PFSK-1 (cell line): ENCODE measurements at regions not wholly inside any gene's neighbourhood (a gene's known extent, or its start where the extent isn't known, plus 50 kb on each side); places are given as distances from the start of the nearest gene placed in this dataset.

ENCODE experiments used
- FOXP2 ChIP-seq: optimal IDR thresholded peaks from 2 replicates; pipeline ENCODE3; 2011; ENCODE audit warnings: borderline replicate concordance, control low read depth, inconsistent platforms; ENCODE audit not compliant: insufficient read depth; ENCODE audit errors: extremely low read length, extremely low read depth
- POLR2AphosphoS5 ChIP-seq: IDR thresholded peaks from 2 replicates; pipeline ENCODE4 v1.6.1; 2012; ENCODE audit warnings: low read depth, mild to moderate bottlenecking, control low read depth, low read length, moderate library complexity
- SIN3A ChIP-seq: IDR thresholded peaks from 2 replicates; pipeline ENCODE4 v1.6.1; 2012; ENCODE audit warnings: mild to moderate bottlenecking, low read length, moderate library complexity, borderline replicate concordance; ENCODE audit not compliant: insufficient read depth
- TAF1 ChIP-seq: IDR thresholded peaks from 2 replicates; pipeline ENCODE4 v1.6.1; 2012; ENCODE audit warnings: low read length, control low read depth, borderline replicate concordance; ENCODE audit not compliant: insufficient read depth
- TF ChIP-seq, protein P1 (sequence below), 2 experiments: IDR thresholded peaks; 2 replicates each; pipeline versions ENCODE4 v1.6.1 to v1.8.0; 2011 to 2012; ENCODE audit warnings: low read depth in 2 of 2, low read length in 2 of 2, control low read depth in 1 of 2, inconsistent platforms in 1 of 2, mild to moderate bottlenecking in 1 of 2, moderate library complexity in 1 of 2; ENCODE audit not compliant: insufficient read depth in 1 of 2

DNA sequence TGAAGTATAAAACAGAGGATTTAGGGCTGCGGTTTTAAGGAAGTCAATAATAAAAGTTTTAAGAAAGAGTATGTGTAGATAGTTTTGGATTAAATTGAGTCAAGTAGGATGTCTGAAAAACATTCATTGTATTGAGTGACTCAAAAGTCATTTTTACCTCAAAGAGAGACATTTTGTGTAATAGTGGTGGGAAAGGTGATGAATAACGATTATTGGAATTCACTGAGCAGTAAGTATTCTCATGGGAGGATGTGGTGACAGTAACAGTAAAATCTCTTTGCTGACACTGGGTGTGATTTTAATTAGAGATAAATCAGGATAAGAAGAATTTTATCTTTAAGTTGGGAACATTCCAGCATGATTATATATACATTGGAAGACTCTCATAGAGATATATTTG, 233.6 kb downstream of the PDHA2 start:
- no peak for TF ChIP-seq SIN3A
- TF ChIP-seq, protein P1, sequence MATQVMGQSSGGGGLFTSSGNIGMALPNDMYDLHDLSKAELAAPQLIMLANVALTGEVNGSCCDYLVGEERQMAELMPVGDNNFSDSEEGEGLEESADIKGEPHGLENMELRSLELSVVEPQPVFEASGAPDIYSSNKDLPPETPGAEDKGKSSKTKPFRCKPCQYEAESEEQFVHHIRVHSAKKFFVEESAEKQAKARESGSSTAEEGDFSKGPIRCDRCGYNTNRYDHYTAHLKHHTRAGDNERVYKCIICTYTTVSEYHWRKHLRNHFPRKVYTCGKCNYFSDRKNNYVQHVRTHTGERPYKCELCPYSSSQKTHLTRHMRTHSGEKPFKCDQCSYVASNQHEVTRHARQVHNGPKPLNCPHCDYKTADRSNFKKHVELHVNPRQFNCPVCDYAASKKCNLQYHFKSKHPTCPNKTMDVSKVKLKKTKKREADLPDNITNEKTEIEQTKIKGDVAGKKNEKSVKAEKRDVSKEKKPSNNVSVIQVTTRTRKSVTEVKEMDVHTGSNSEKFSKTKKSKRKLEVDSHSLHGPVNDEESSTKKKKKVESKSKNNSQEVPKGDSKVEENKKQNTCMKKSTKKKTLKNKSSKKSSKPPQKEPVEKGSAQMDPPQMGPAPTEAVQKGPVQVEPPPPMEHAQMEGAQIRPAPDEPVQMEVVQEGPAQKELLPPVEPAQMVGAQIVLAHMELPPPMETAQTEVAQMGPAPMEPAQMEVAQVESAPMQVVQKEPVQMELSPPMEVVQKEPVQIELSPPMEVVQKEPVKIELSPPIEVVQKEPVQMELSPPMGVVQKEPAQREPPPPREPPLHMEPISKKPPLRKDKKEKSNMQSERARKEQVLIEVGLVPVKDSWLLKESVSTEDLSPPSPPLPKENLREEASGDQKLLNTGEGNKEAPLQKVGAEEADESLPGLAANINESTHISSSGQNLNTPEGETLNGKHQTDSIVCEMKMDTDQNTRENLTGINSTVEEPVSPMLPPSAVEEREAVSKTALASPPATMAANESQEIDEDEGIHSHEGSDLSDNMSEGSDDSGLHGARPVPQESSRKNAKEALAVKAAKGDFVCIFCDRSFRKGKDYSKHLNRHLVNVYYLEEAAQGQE (IDR thresholded peaks at IDR 0.05; ENCODE audit: insufficient read depth in 1 of 2, low read depth in 2 of 2, low read length in 2 of 2), result no peak

DNA sequence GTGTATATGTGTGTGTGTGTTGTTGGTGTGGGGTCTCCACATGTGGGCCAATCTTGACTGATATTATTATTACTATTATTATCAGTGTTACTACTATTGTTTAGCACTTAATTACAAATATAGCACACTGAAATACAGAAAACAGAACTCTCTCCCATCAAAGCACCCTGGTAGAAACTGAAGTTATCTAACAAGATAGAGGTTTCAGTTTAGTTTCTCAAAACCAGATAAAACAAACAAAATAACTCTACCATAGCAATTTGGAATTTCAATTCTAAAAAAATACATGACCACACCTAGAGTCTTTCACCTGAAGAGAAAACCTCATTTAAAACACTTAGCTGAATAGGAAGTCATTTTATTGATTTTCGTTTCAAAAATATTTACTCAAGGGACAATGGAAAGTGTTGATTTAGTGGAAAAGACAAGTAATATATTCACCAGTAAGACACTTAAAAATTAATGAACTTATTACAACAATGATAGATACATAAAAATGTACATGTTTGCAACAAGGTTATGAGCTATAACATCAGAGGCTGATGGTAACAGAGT, 252.3 kb downstream of the PDHA2 start:
- no peak for TF ChIP-seq SIN3A
- TF ChIP-seq, protein P1 (IDR thresholded peaks at IDR 0.05; ENCODE audit: insufficient read depth in 1 of 2, low read depth in 2 of 2, low read length in 2 of 2), result no peak
- TF ChIP-seq POLR2AphosphoS5, result no peak
- no peak for TF ChIP-seq FOXP2
- TF ChIP-seq TAF1, result no peak

DNA sequence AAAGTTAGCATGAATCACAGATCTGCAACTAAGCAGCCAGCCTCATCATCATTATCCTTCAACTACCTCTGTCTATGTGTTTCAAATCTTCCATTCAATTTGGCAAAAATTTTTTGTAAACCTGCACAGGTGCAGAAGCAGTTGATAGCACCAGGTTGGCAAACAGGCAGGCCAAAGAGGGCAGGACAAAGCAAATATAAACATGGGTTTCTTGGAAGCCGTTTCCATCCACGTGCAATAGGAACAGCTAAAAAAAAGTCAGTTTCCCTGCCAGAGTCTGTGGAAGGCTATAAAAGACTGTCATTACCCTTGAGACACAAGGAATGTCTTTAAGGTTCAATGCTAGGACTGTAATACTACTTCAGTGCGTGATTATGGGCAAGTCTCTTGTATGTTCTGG, 253.2 kb downstream of the PDHA2 start:
- TF ChIP-seq TAF1 (no peak), POLR2AphosphoS5 (no peak), SIN3A (no peak), FOXP2 (no peak)
- TF ChIP-seq, protein P1 (IDR thresholded peaks at IDR 0.05; ENCODE audit: insufficient read depth in 1 of 2, low read depth in 2 of 2, low read length in 2 of 2), result no peak

DNA sequence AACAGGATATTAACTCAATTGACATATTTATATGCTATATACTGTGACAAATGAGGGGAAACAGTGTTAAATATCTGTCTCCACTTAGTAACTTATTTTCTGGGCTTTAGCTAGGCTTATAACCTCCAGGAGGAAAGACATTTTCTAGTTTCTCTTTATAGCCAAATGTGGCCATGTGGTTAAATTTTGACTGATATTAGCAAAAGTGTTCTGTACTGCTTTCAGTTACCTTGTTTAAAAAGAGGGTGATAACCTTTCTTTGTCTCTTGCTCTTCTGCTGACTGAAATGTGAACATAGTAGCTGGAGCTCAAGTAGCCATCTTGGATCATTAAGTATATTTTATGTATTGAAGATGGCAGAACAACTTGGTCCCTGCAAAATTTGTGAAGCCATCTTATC, 253.7 kb downstream of the PDHA2 start:
- TF ChIP-seq FOXP2 (no peak), POLR2AphosphoS5 (no peak)

DNA sequence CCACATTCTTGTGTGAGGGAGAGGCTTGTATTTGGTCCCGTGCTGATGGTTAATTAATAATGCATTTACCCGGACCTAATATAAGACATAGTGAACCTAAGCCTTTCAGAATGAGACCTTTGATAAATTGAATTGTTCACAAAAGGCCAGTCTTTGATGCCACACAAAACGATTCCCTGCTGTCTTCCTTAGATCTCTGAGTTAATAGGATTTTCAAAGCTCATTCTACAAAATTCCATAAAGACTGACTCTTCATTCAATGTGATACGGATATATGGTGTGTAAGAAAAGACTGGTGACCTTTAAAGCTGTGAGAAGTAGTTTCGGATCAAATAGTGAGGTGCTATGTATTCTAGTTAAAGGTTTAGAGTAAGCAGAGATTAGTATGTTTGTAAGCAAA, 254.3 kb downstream of the PDHA2 start:
- TF ChIP-seq POLR2AphosphoS5 (no peak), TAF1 (no peak), FOXP2 (no peak), SIN3A (no peak)
- TF ChIP-seq, protein P1 (IDR thresholded peaks at IDR 0.05; ENCODE audit: insufficient read depth in 1 of 2, low read depth in 2 of 2, low read length in 2 of 2), result no peak
